HUES48 (cell line): ENCODE measurements at regions not wholly inside any gene's neighbourhood (a gene's known extent, or its start where the extent isn't known, plus 50 kb on each side); places are given as distances from the start of the nearest gene placed in this dataset.

Source experiments
- H3K27ac ChIP-seq: one replicate; pipeline ENCODE4 v1.7.0; 2013; ENCODE audit warnings: low read depth, low read length, inconsistent platforms
- H3K27me3 ChIP-seq: 2 replicates; pipeline ENCODE4 v1.6.1; 2013; ENCODE audit warnings: mild to moderate bottlenecking, low read length; ENCODE audit not compliant: control insufficient read depth, insufficient read depth
- H3K36me3 ChIP-seq: 2 replicates; pipeline ENCODE4 v1.6.1; 2013; ENCODE audit warnings: low read length; ENCODE audit not compliant: control insufficient read depth, insufficient read depth
- H3K4me1 ChIP-seq: 2 replicates; pipeline ENCODE4 v1.6.1; 2013; ENCODE audit warnings: mild to moderate bottlenecking, low read length; ENCODE audit not compliant: control insufficient read depth, insufficient read depth
- H3K4me3 ChIP-seq: 2 replicates; pipeline ENCODE4 v1.5.1; 2013; ENCODE audit warnings: mild to moderate bottlenecking, low read depth, low read length
- H3K9ac ChIP-seq: 2 replicates; pipeline ENCODE4 v1.6.1; 2013; ENCODE audit warnings: mild to moderate bottlenecking, low read depth, low read length, moderate library complexity
- H3K9me3 ChIP-seq: 2 replicates; pipeline ENCODE4 v1.6.1; 2013; ENCODE audit warnings: low read length; ENCODE audit not compliant: control insufficient read depth, insufficient read depth

DNA sequence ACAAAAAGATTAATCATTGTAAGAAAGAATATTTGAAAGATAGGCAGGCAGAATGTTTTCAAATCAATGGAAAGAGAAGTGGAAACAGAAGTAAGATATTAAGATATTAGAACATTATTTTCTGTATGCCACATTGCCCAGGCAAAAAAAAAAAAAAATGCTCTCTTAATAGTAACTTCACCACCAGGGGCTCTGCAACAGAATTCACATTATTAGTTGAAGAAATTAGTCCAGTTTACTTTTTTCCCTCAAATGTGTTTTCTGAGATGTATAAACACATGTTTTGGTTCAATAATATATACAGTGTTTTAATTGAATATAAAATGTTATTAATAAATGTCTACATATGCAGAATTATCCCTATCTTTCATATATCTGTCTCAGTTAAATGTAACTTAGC, 78.0 kb upstream of the ADAD1 start:
- Histone ChIP-seq H3K36me3 (peaks cover 26% of the 10 kb centered on the region), H3K9ac (no peak overlapping the region), H3K27ac (no peak overlapping the region), H3K9me3 (no peaks in the 10 kb centered on the region), H3K4me1 (no peaks in the 10 kb centered on the region), H3K4me3 (no peak overlapping the region), H3K27me3 (no peaks in the 10 kb centered on the region)

DNA sequence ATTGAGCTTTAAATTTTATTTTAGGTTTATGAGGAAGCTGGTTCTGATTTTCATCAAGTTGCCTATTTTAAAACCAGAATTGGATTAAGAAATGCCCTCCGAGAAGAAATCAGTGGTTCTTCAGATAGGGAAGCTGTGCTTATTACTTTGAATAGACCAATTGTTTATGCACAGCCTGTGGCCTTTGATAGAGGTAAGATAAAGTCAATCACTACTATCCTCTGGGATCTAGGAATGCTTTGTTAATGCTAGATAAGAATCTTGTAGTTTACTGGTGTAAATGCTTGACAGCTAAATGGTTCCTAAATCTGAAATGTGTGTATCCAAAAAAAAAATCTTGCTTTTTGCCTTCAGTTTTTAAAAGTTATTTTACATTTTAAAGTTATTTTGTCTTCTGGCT, 73.0 kb upstream of the ADAD1 start:
- Histone ChIP-seq H3K36me3 (peaks cover 58% of the 10 kb centered on the region), H3K4me1 (no peaks in the 10 kb centered on the region), H3K4me3 (no peak overlapping the region), H3K27ac (no peak overlapping the region), H3K27me3 (no peaks in the 10 kb centered on the region), H3K9me3 (no peaks in the 10 kb centered on the region), H3K9ac (no peak overlapping the region)

DNA sequence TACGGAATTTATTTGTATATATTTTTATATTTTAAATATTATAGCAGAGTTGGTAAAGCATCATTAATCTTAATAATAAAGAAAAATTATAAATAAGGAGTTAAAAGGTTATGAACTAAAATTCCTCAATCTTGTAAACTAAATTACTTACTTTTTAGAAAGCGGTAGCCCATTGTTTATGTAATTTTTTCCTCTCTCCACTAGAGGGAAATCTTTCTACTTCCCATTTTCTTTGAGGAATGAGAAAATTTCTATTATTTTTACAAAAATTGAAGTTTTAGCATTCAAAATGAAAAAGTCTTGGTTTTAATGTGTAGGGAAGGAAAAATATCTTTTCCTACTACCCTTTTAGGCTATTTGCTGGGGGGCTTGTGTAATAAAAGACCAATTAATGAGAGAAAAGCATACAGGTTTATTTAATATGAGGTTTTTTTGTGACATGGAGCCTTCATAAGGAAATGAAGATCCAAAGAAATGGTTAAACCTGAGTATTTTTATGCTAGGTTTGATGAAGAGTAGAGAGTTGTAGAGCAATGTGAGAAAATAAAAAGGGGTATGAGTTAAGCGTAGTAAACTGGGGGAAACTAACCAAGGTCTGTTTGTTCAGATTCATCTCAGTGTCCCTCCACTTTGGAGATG, 68.7 kb upstream of the ADAD1 start:
- H3K27ac ChIP-seq, result no peak overlapping the region
- H3K27me3 ChIP-seq, result no peaks in the 10 kb centered on the region
- no peaks in the 10 kb centered on the region for H3K4me1 ChIP-seq
- no peak overlapping the region for H3K4me3 ChIP-seq
- no peaks in the 10 kb centered on the region for H3K9me3 ChIP-seq
- peaks cover 45% of the 10 kb centered on the region for H3K36me3 ChIP-seq
- H3K9ac ChIP-seq, result no peak overlapping the region

DNA sequence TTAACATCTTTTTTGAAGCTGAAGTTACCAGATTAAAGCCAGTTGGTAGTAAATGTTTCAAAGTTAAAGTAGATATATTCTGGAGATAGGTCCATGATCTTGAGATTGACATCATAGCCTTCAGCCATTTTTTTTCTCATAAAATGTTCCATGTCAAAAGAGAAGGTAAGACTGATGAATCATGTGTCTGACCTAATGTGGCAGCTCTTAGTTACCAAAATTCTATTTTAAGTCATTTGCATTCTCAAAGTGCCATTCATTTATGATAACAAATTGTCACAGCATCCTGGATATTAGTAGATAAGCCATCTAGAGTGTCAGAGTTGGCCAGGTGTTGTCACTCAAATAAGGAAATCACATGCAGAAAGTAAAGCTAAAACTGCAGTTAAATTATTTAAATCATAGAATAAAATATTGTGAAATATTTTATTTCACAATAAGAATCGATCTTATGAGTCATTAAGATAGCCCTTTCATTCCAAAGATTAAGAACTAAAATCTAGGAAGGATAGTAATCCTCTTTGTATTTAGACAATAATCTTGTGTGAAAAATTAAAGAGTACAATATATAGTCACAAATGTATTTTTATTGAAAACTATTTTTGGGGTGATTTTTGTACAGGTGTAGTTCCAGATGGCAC, 65.7 kb upstream of the ADAD1 start:
- H3K9me3 ChIP-seq, result no peaks in the 10 kb centered on the region
- no peaks in the 10 kb centered on the region for H3K27me3 ChIP-seq
- H3K36me3 ChIP-seq, result peaks cover 48% of the 10 kb centered on the region
- no peak overlapping the region for H3K9ac ChIP-seq
- H3K27ac ChIP-seq, result no peak overlapping the region
- H3K4me3 ChIP-seq, result no peak overlapping the region
- no peaks in the 10 kb centered on the region for H3K4me1 ChIP-seq

DNA sequence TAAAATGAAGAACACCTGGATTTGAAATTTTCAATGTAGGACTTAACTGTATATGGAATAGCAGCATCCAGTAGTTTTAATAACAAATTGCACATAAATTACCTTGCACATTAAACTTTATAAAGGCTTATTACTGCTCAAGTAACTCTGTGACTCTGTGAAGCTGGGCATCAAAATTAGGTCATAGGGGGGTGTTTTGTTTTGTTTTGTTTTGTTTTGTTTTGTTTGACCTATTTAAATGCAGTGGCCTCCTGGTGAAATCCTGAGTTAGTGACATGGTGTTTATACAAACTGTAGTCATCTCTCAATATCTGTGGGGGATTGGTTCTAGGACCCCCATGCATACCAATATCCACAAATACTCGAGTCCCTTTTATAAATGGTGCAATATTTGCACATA, 51.9 kb upstream of the ADAD1 start:
- Histone ChIP-seq H3K27ac (no peak overlapping the region), H3K36me3 (peaks cover 40% of the 10 kb centered on the region), H3K4me1 (no peaks in the 10 kb centered on the region), H3K9me3 (no peaks in the 10 kb centered on the region), H3K9ac (no peak overlapping the region), H3K27me3 (no peaks in the 10 kb centered on the region), H3K4me3 (no peak overlapping the region)

DNA sequence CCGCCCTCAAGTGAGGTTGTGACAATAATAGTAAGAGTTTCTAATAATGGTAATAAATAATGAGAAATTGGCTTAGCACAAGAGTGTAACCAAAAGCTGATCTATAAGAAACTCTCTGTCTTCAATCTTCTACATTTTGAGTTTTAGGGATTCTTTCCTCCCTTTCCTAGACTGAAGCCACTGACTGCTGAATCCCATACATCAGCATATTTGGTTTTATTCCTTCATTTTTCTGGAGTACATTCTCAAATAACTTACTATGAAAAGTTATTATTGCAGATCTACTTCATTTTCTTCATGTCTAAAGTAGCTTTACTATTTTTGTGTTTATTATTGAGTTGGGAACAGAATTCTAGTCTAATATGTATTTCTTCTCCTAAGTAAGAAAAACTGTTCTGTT, 49.9 kb upstream of the ADAD1 start:
- no peaks in the 10 kb centered on the region for H3K9me3 ChIP-seq
- no peak overlapping the region for H3K9ac ChIP-seq
- H3K36me3 ChIP-seq, result peaks cover 45% of the 10 kb centered on the region
- H3K27ac ChIP-seq, result no peak overlapping the region
- H3K4me1 ChIP-seq, result no peaks in the 10 kb centered on the region
- H3K4me3 ChIP-seq, result no peak overlapping the region
- H3K27me3 ChIP-seq, result no peaks in the 10 kb centered on the region
